Hepatocyte (in vitro differentiated cells): ENCODE measurements at regions not wholly inside any gene's neighbourhood (a gene's known extent, or its start where the extent isn't known, plus 50 kb on each side); places are given as distances from the start of the nearest gene placed in this dataset.
"Not testable (repeated sequence)": the region's sequence is repeated elsewhere in the genome, so short reads cannot be mapped to it uniquely, and the experiment has no call there.

ENCODE experiments used
- CTCF ChIP-seq: fragments of 200-600 bp; sonication (generic); IDR thresholded peaks from 2 replicates; pipeline ENCODE4 v1.5.1; 2016; ENCODE audit warnings: antibody characterized with exemption, mild to moderate bottlenecking; ENCODE audit not compliant: poor library complexity
- EZH2 ChIP-seq: fragments of 200-600 bp; sonication (generic); IDR thresholded peaks from 2 replicates; pipeline ENCODE4 v1.6.1; 2016; ENCODE audit warnings: antibody characterized with exemption, mild to moderate bottlenecking, borderline replicate concordance
- EZH2phosphoT487 ChIP-seq: fragments of 200-600 bp; sonication (generic); IDR thresholded peaks from one replicate; pipeline ENCODE4 v1.6.1; 2018; ENCODE audit warnings: antibody characterized with exemption, mild to moderate bottlenecking, low read depth, moderate library complexity; ENCODE audit not compliant: unreplicated experiment, severe bottlenecking

GRCh38 chr1:86805898-86806519, 101.6 kb downstream of the SH3GLB1 start:
- TF ChIP-seq CTCF, EZH2, EZH2phosphoT487: not testable (repeated sequence)
